ENCODE measurements at regions not wholly inside any gene's neighbourhood (a gene's known extent, or its start where the extent isn't known, plus 50 kb on each side); places are given as distances from the start of the nearest gene placed in this dataset.

GRCh38 chr1:83503153-83503552 lies 495.8 kb downstream of the TTLL7 start:
- ChIA-PET POLR2A (no interaction called here), CTCF (no interaction called here)
- intact Hi-C loops (cut with DNase I, micrococcal nuclease), result no loop called here
- no peak overlapping the region for H3K4me3 Mint-ChIP-seq
- H3K36me3 Mint-ChIP-seq (ENCODE audit: low read depth), result no peaks in the 10 kb centered on the region
- Histone ChIP-seq H3K9me3 (ENCODE audit: control insufficient read depth in 1 of 2, insufficient read depth in 1 of 2, low read length in 2 of 2) (no peaks in the 10 kb centered on the region), H3K27ac (ENCODE audit: low read depth in 1 of 2, low read length in 2 of 2) (no peak overlapping the region), H3K4me1 (ENCODE audit: insufficient read depth, low read length) (peaks cover 3% of the 10 kb centered on the region), H3K27me3 (ENCODE audit: control insufficient read depth in 1 of 2, insufficient read depth in 2 of 2, low read length in 2 of 2) (no peaks in the 10 kb centered on the region), H3K4me3 (ENCODE audit: low read length) (no peak overlapping the region), H3K36me3 (ENCODE audit: insufficient read depth, low read length) (no peaks in the 10 kb centered on the region)
- no peaks in the 10 kb centered on the region for H3K27me3 Mint-ChIP-seq
- TF ChIP-seq CTCF (IDR thresholded peaks at IDR 0.05), result no peak
- no peak overlapping the region for H3K27ac Mint-ChIP-seq
- peaks cover 38% of the 10 kb centered on the region for H3K4me1 Mint-ChIP-seq (ENCODE audit: low read depth)
- DNase-seq, result no peak
- H3K9me3 Mint-ChIP-seq, result peaks cover 4% of the 10 kb centered on the region
- ATAC-seq (ENCODE audit: poor library complexity), result no peak

GRCh38 chr1:83500987-83501591 lies 497.8 kb downstream of the TTLL7 start:
- TF ChIP-seq CTCF (IDR thresholded peaks at IDR 0.05), result no peak
- DNase-seq (peak in 1 of 14 experiments; percentile 11), ATAC-seq (ENCODE audit: poor library complexity) (no peak)
- ChIA-PET POLR2A (no interaction called here), CTCF (no interaction called here)
- Histone ChIP-seq H3K9me3 (ENCODE audit: control insufficient read depth in 1 of 2, insufficient read depth in 1 of 2, low read length in 2 of 2) (no peaks in the 10 kb centered on the region), H3K27ac (ENCODE audit: low read depth in 1 of 2, low read length in 2 of 2) (no peak overlapping the region), H3K27me3 (ENCODE audit: control insufficient read depth in 1 of 2, insufficient read depth in 2 of 2, low read length in 2 of 2) (no peaks in the 10 kb centered on the region), H3K36me3 (ENCODE audit: insufficient read depth, low read length) (no peaks in the 10 kb centered on the region), H3K4me1 (ENCODE audit: insufficient read depth, low read length) (no peaks in the 10 kb centered on the region), H3K4me3 (ENCODE audit: low read length) (no peak overlapping the region)
- peaks cover 27% of the 10 kb centered on the region for H3K4me1 Mint-ChIP-seq (ENCODE audit: low read depth)
- intact Hi-C loops (cut with DNase I, micrococcal nuclease), result no loop called here
- H3K36me3 Mint-ChIP-seq (ENCODE audit: low read depth), result no peaks in the 10 kb centered on the region
- no peak overlapping the region for H3K4me3 Mint-ChIP-seq
- H3K27ac Mint-ChIP-seq, result no peak overlapping the region
- peaks cover 4% of the 10 kb centered on the region for H3K9me3 Mint-ChIP-seq
- H3K27me3 Mint-ChIP-seq, result no peaks in the 10 kb centered on the region

- POLR2A ChIA-PET, result interaction anchor here (1.0 kb wide), 1 partner anchor 8 kb away, joined by 4 read pairs; no protein-coding TSS in a partner anchor
- intact Hi-C loops (cut with DNase I, micrococcal nuclease), result no loop called here
- TF ChIP-seq CTCF (IDR thresholded peaks at IDR 0.05), result no peak
Observed at GRCh38 chr1:83500531-83500930, 498.4 kb downstream of the TTLL7 start.

More at GRCh38 chr1:83500531-83500930, 498.4 kb downstream of the TTLL7 start:
- CTCF ChIA-PET, result no interaction called here
- Mint-ChIP-seq H3K27ac (no peak overlapping the region), H3K4me1 (ENCODE audit: low read depth) (peaks cover 23% of the 10 kb centered on the region), H3K27me3 (no peaks in the 10 kb centered on the region), H3K4me3 (no peak overlapping the region), H3K36me3 (ENCODE audit: low read depth) (no peaks in the 10 kb centered on the region), H3K9me3 (peaks cover 1% of the 10 kb centered on the region)
- no peaks in the 10 kb centered on the region for H3K36me3 ChIP-seq (ENCODE audit: insufficient read depth, low read length)
- no peaks in the 10 kb centered on the region for H3K9me3 ChIP-seq (ENCODE audit: control insufficient read depth in 1 of 2, insufficient read depth in 1 of 2, low read length in 2 of 2)
- no peak for DNase-seq
- no peak overlapping the region for H3K27ac ChIP-seq (ENCODE audit: low read depth in 1 of 2, low read length in 2 of 2)
- no peaks in the 10 kb centered on the region for H3K27me3 ChIP-seq (ENCODE audit: control insufficient read depth in 1 of 2, insufficient read depth in 2 of 2, low read length in 2 of 2)
- no peak for ATAC-seq (ENCODE audit: poor library complexity)
- no peak overlapping the region for H3K4me3 ChIP-seq (ENCODE audit: low read length)
- H3K4me1 ChIP-seq (ENCODE audit: insufficient read depth, low read length), result no peaks in the 10 kb centered on the region
